Astrocyte of the hippocampus (primary cell): ENCODE measurements at regions not wholly inside any gene's neighbourhood (a gene's known extent, or its start where the extent isn't known, plus 50 kb on each side); places are given as distances from the start of the nearest gene placed in this dataset.

ENCODE experiments used
- DNase-seq: peaks from one replicate; pipeline ENCODE4 v3.0.0; 2011; ENCODE audit warnings: low read depth, low spot score

GRCh38 chr11:76607431-76607830 lies 63.1 kb downstream of the LRRC32 start:
- no peak for DNase-seq

DNA sequence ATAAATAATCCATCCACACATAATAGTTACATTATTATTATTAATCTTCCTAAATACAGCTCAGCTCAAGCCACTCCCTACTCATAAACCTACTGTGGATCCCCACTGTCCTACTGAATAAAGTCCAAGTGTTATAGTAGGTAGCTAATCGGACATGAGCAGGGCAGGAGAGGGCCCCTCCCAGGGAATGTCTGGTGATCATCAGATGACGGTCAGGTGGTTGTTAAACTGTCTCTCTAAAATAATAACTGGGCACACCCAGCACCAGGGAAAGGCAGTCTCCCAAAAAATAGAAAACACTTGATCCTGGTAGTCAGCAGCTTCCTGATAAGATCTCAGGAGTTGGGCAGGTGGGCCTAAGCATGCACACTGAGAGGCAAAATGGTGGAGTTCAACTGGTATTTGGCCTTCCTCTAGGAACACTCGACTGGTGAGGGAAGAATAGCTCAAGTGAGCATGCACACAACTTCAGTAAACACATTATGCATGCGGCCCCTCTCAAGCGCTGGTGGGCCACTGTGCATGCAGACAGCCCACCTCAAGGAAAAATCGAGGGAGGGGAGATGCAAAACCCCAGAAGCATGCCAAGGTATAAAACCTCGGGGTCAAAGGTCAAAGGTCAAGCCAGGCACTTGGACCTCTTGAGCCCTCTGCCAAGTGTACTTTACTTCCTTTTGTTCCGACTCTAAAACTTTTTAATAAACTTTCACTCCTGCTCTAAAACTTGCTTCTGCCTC lies 65.0 kb downstream of the LRRC32 start:
- DNase-seq: no peak

GRCh38 chr11:76604626-76605241 lies 65.8 kb downstream of the LRRC32 start:
- DNase-seq: peak; percentile 71

DNA sequence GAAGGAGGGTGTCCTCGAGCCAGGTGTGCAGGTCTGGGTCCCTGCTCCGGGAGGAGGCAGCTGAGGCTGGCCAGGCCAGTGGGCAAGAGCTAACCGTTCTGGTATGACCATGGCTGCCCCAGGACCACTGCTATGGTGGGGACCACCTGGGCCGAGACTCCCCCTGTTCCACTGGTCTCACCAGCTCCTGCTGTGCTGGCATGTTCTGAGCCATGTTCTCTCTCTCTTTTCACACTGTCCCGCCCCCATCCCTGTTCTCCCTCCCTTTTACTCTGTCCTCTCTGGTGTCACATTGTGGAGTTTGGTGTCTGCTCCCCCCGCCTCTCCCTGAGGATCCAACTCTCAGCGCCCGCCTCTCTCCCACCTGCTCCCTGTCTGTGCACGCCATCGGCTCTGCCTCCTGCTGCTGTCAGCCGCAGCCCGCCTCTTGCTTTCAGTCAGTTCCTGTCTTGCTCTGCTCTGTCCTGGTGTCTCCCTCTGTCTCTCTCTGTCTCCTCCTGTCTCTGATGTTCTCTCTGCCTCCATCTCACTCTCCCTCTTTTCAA lies 66.4 kb downstream of the LRRC32 start:
- no peak for DNase-seq

DNA sequence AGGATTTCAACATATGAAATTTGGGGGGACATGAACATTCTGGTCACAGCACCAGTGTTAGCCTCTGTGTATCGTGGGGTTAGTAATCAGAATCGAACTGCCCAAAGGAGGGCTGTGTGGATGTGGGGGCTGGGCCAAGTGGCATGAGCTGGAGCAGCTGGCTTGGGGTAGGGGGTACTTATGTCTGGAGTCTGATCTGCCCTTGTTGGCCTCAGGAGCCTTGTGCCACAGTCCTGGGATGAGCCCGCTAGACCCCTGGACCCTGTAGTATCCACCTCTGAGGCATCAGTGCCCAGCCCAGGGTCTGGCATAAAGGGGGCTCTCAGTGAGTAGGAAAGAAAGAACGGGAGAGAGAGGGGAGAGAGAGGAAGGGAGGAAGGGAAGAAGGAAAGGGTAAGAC lies 67.3 kb downstream of the LRRC32 start:
- DNase-seq: no peak
